ENCODE measurements at regions not wholly inside any gene's neighbourhood (a gene's known extent, or its start where the extent isn't known, plus 50 kb on each side); places are given as distances from the start of the nearest gene placed in this dataset.

DNA sequence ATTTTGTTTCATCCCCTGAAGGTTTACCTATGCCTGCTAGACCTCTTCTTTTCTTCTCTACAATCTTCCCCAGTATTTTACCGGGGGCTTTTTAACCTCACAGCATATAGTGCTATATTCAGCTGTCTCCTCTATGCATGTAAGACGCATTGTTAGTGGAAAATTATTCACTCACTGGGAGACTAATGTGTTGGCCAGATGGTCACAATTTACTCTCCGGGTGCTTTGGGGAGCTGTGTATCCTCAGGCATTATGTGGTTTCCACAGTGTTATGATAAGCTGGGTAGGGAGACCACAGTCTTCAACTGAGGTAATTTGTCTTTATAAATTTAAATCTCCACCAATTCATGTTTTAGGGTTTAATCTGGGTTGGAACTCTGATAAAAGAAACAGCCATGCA is 553.8 kb upstream of the PTCHD4 start:
- TF ChIP-seq POLR2A (IDR thresholded peaks at IDR 0.05), result no peak
- TF ChIP-seq CTCF (IDR thresholded peaks at IDR 0.05), result no peak

Measured in testis (tissue), 2 donors.